Gastroesophageal sphincter (tissue), 3 donors: ENCODE measurements at regions not wholly inside any gene's neighbourhood (a gene's known extent, or its start where the extent isn't known, plus 50 kb on each side); places are given as distances from the start of the nearest gene placed in this dataset.

ENCODE experiments used
- CTCF ChIP-seq, 4 experiments: fragments of 200-600 bp in 2 of 4; fragments of 450-650 bp in 2 of 4; sonication (generic) in 1 of 4; IDR thresholded peaks; one replicate each; pipeline ENCODE4 v1.5.1; 2017 to 2019; ENCODE audit warnings: antibody characterized with exemption in 4 of 4, mild to moderate bottlenecking in 2 of 4, moderate library complexity in 2 of 4
- EP300 ChIP-seq: sonication (generic); formaldehyde crosslinking; IDR thresholded peaks from one replicate; pipeline ENCODE4 v1.6.1; 2017; ENCODE audit warnings: antibody characterized with exemption, mild to moderate bottlenecking
- POLR2AphosphoS5 ChIP-seq: sonication (generic); formaldehyde crosslinking; IDR thresholded peaks from one replicate; pipeline ENCODE4 v1.6.1; 2017; ENCODE audit warnings: antibody characterized with exemption

- TF ChIP-seq CTCF (IDR thresholded peaks at IDR 0.05) (no peak), EP300 (no peak), POLR2AphosphoS5 (no peak)
Measured at GRCh38 chr6:91486200-91486599, 899.3 kb upstream of the MAP3K7 start.
